ENCODE measurements at regions not wholly inside any gene's neighbourhood (a gene's known extent, or its start where the extent isn't known, plus 50 kb on each side); places are given as distances from the start of the nearest gene placed in this dataset.

DNA sequence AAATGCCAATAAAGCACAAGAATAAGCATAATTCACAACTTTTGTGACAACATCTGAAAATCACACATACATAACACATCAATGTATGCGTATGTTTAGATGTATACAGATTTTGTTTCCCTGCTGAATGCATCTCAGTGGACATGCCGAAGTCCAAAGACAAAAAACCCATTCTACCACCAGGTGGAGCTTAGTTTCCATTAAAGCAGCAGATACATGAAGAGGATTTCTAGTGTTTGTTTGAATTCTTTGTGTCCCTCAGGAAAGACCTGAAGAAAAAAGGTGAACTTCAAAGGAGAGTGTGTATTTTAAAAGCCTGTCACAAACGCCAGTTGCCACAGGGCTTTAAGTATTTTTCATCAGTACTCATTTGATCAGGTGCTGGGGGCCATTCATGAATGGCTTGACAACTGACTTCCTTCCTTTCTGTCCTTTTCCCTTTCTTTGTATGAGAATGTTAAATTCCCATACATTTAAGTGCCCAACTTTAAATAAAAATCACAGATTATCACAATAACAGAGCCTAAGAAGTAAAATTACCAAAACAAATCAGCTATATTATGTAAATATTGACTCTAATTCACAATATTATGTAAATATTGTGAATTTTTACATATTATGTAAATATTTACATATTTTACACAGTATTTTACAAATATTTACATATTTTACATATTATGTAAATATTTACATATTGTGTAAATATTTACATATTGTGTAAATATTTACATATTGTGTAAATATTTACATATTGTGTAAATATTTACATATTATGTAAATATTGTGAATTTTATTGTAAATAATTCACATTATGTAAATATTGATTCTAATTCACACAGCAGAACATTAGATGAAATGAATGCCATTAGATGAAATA, 343.0 kb downstream of the CRPPA start:
- H4K20me1 ChIP-seq (ENCODE audit: insufficient read depth, low read length), result no peaks in the 10 kb centered on the region
- no peaks in the 10 kb centered on the region for H3K4me1 ChIP-seq (ENCODE audit: insufficient read depth, low read length)
- no peaks in the 10 kb centered on the region for H3K79me2 ChIP-seq (ENCODE audit: insufficient read depth, low read length)
- no peak overlapping the region for H3K27ac ChIP-seq (ENCODE audit: low read length)
- H3K4me3 ChIP-seq (ENCODE audit: low read depth in 1 of 2, low read length in 2 of 2), result no peak overlapping the region
- no peaks in the 10 kb centered on the region for H3K36me3 ChIP-seq (ENCODE audit: insufficient read depth, low read length)
- H3K27me3 ChIP-seq (ENCODE audit: insufficient read depth, low read length, poor library complexity), result no peaks in the 10 kb centered on the region
- no peak for TF ChIP-seq EZH2 (IDR thresholded peaks at IDR 0.05; ENCODE audit: borderline replicate concordance, low read depth, low read length, severe bottlenecking)
- TF ChIP-seq, protein P1, sequence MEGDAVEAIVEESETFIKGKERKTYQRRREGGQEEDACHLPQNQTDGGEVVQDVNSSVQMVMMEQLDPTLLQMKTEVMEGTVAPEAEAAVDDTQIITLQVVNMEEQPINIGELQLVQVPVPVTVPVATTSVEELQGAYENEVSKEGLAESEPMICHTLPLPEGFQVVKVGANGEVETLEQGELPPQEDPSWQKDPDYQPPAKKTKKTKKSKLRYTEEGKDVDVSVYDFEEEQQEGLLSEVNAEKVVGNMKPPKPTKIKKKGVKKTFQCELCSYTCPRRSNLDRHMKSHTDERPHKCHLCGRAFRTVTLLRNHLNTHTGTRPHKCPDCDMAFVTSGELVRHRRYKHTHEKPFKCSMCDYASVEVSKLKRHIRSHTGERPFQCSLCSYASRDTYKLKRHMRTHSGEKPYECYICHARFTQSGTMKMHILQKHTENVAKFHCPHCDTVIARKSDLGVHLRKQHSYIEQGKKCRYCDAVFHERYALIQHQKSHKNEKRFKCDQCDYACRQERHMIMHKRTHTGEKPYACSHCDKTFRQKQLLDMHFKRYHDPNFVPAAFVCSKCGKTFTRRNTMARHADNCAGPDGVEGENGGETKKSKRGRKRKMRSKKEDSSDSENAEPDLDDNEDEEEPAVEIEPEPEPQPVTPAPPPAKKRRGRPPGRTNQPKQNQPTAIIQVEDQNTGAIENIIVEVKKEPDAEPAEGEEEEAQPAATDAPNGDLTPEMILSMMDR (IDR thresholded peaks at IDR 0.05; ENCODE audit: borderline replicate concordance, extremely low read depth, low read length, poor library complexity, severe bottlenecking), result peak; percentile 67
- DNase-seq, result peak; percentile 9
- peak; percentile 57; the same call in 2 of the 3 replicates for ATAC-seq (ENCODE audit: insufficient read depth, low read depth)
- H3K4me2 ChIP-seq (ENCODE audit: insufficient read depth, low read length), result no peak overlapping the region
- H2AFZ ChIP-seq (ENCODE audit: low read depth, low read length), result no peak overlapping the region
- no peak overlapping the region for H3K9ac ChIP-seq (ENCODE audit: low read depth, low read length)
- no peaks in the 10 kb centered on the region for H3K9me3 ChIP-seq (ENCODE audit: insufficient read depth, low read length, severe bottlenecking)

DNA sequence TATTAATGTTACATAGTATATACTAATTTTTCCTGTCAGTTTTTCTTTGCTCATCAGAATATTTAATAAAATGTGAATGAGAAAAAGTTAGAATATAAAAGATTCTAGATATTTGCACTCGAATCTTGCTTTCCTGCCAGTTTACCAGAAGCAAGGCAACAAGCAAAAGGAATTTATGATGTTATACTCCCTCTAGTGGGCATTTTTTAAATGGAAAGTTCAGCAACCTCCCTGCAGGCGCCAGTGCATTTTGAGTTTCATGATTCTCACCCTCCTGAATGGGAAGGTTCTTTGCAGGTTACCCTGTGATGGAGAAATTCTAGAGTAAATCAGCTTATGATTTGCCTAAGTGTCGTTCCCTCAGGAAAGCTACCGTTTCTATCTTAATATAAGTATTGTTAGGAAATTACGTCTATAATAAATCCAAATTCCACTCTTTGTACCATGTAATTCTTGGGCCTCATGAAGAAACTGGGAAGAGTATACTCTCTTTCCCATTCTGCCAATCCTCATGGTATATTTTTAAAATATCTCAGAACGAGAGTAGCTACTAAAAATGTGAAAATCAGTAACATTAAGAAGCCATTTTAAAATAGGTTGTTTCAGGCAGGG, 350.0 kb downstream of the CRPPA start:
- no peaks in the 10 kb centered on the region for H3K79me2 ChIP-seq (ENCODE audit: insufficient read depth, low read length)
- H3K4me2 ChIP-seq (ENCODE audit: insufficient read depth, low read length), result no peak overlapping the region
- H3K27me3 ChIP-seq (ENCODE audit: insufficient read depth, low read length, poor library complexity), result no peaks in the 10 kb centered on the region
- H3K36me3 ChIP-seq (ENCODE audit: insufficient read depth, low read length), result no peaks in the 10 kb centered on the region
- no peaks in the 10 kb centered on the region for H3K9me3 ChIP-seq (ENCODE audit: insufficient read depth, low read length, severe bottlenecking)
- H3K4me1 ChIP-seq (ENCODE audit: insufficient read depth, low read length), result no peaks in the 10 kb centered on the region
- DNase-seq (peak; percentile 8), ATAC-seq (ENCODE audit: insufficient read depth, low read depth) (peak; percentile 72)
- no peak overlapping the region for H3K27ac ChIP-seq (ENCODE audit: low read length)
- no peak for TF ChIP-seq EZH2 (IDR thresholded peaks at IDR 0.05; ENCODE audit: borderline replicate concordance, low read depth, low read length, severe bottlenecking)
- TF ChIP-seq, protein P1 (IDR thresholded peaks at IDR 0.05; ENCODE audit: borderline replicate concordance, extremely low read depth, low read length, poor library complexity, severe bottlenecking), result peak; percentile 80
- H2AFZ ChIP-seq (ENCODE audit: low read depth, low read length), result no peak overlapping the region
- H4K20me1 ChIP-seq (ENCODE audit: insufficient read depth, low read length), result no peaks in the 10 kb centered on the region
- no peak overlapping the region for H3K9ac ChIP-seq (ENCODE audit: low read depth, low read length)
- H3K4me3 ChIP-seq (ENCODE audit: low read depth in 1 of 2, low read length in 2 of 2), result no peak overlapping the region

DNA sequence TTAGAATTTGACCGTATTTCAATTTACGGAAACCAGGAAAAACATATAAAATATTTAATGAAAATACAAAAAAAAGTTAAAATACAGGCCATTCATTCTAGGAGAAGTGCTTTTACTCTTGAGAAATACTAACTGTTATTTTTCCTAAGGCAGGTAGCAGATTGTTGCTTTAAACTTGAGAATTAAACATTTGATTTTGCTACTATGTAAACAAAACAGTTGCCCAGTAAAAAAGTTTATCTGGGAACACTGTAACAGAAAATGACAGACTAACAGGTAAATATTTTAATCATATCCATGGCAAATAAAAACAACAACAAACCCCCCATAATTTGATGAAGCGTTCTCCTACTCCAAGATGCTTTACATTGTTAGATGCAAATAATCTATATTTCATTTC, 350.5 kb downstream of the CRPPA start:
- H3K9ac ChIP-seq (ENCODE audit: low read depth, low read length), result no peak overlapping the region
- TF ChIP-seq, protein P1 (IDR thresholded peaks at IDR 0.05; ENCODE audit: borderline replicate concordance, extremely low read depth, low read length, poor library complexity, severe bottlenecking), result no peak
- TF ChIP-seq EZH2 (IDR thresholded peaks at IDR 0.05; ENCODE audit: borderline replicate concordance, low read depth, low read length, severe bottlenecking), result no peak
- H3K27me3 ChIP-seq (ENCODE audit: insufficient read depth, low read length, poor library complexity), result no peaks in the 10 kb centered on the region
- H3K36me3 ChIP-seq (ENCODE audit: insufficient read depth, low read length), result no peaks in the 10 kb centered on the region
- no peaks in the 10 kb centered on the region for H4K20me1 ChIP-seq (ENCODE audit: insufficient read depth, low read length)
- H3K4me2 ChIP-seq (ENCODE audit: insufficient read depth, low read length), result no peak overlapping the region
- no peak overlapping the region for H2AFZ ChIP-seq (ENCODE audit: low read depth, low read length)
- no peak for ATAC-seq (ENCODE audit: insufficient read depth, low read depth)
- no peaks in the 10 kb centered on the region for H3K9me3 ChIP-seq (ENCODE audit: insufficient read depth, low read length, severe bottlenecking)
- H3K4me3 ChIP-seq (ENCODE audit: low read depth in 1 of 2, low read length in 2 of 2), result no peak overlapping the region
- no peaks in the 10 kb centered on the region for H3K4me1 ChIP-seq (ENCODE audit: insufficient read depth, low read length)
- DNase-seq, result no peak
- H3K27ac ChIP-seq (ENCODE audit: low read length), result no peak overlapping the region
- H3K79me2 ChIP-seq (ENCODE audit: insufficient read depth, low read length), result no peaks in the 10 kb centered on the region
